GM19351 (cell line): ENCODE measurements at regions not wholly inside any gene's neighbourhood (a gene's known extent, or its start where the extent isn't known, plus 50 kb on each side); places are given as distances from the start of the nearest gene placed in this dataset.

Source experiments
- ATAC-seq: cut with Tn5 transposase; IDR thresholded peaks from one replicate; pipeline ENCODE4 v1.9.1; 2021; ENCODE audit warnings: mild to moderate bottlenecking, moderate library complexity; ENCODE audit not compliant: unreplicated experiment

DNA sequence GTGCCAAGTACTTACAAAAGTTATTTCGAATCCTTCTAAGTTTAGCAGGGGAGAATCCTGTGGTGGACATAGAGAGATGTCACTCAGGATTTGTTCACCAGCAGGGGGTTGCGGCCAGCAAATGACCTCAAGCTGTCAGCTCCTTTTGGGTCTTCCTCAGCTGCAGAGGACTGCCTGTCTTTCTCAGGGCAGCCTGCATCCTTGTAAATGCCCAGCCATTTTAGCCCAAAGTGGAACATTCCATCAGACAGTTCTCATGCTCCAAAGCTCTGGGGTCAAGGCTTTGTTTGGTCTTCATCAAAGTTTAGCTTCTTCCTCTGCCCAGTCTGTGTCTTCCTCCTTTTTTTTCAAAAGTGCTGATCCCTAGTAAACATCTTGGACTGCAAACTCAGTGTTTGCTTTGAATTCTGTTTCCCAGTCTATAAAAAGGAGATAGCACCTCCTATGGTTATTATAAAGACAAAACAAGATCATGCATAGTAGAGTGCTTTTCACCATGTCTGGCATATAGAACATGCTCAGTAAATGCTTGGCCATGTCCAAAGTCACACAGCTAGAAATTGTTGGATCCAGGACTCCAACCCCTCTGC lies 156.4 kb upstream of the GATB start:
- no peak for ATAC-seq

DNA sequence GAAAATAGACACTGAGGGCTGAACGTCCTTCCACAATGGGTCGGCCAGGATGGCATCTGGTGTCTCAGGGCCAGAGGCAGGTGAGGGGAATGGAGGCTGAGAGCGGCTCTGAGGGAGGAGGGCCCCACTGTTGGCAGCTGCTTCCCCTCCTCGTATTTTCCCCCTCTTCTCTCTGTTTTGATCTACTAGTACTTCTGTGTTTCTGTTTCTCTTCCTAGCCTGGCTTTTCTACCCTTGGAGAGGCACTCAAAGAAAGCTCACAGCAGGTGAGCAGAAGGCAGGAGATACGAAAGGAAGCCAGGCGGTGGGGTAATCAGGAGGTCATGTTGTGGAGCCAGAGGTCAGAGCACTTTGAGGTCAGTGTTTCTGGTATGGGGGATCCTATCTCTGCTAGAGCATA lies 151.8 kb upstream of the GATB start:
- no peak for ATAC-seq

DNA sequence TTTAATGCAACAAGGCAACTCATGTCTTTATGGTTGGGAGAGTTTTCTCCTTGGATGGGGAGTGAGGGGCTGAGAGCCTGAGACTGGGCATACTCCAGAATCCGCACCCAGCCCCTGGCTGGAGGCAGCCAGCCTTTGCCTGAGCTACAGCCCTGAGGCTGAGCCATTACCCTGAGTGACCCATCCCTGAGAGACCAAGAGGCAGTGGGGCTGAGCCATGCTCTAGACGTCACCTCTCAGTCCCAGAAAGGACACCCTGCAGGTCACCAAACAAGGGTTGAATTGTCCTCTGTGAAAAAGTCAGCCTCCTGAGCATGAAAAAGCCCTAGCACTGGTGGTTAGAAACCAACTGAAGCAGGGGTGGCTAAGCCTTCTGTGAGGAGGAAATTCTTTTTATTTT lies 151.2 kb upstream of the GATB start:
- no peak for ATAC-seq

DNA sequence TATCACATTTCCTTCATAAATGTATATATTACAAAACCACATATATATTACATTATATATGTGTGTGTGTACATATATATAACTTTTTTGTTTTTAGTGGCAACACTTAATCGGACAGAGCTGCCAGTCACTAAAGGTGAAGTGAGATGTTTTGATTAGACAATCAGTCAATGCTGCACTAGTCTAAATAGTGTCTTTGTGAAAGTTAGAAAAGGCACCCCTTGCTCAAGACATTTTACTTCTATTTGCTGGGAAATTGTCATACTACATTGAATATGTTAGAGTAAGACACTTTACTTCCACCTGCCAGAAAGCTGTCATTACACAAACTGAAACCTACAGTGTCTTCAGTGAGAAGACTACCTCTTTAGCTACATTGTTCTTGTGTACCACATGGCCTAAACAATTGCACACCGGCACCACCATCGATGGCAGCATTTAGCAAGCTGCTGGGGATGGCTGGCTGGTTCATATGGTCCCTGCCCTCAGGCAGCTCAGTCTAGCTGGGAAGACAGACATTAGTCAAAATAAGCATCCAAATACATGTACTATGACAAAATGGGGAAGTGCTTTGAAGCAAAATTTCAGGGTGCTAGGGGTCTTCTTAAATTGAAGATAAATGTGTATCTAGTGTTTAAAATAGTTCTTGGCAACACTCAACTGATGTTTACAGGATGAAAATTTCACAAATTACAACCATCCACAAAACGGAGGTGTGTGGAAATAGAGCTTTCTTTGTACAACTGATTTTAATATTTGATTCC lies 148.1 kb upstream of the GATB start:
- no peak for ATAC-seq

DNA sequence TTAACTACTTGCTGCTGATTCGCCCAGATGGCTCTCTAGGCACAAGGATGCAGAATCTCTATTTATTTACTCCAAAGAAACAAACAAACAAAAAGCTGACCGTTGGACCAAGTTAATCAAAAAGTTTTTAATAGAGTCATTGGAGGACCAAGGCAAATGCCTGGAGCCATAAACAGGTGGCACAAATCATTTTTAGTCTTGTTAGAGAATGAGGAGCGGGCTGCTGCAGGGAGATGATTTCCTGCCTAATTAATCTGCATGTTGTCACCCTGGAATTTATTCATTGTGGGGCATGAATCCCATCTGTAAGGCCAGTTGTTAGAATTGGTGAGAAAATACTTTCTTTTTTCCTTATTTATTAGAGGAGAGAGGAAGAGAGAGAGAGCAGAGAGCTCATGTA lies 147.4 kb upstream of the GATB start:
- no peak for ATAC-seq

DNA sequence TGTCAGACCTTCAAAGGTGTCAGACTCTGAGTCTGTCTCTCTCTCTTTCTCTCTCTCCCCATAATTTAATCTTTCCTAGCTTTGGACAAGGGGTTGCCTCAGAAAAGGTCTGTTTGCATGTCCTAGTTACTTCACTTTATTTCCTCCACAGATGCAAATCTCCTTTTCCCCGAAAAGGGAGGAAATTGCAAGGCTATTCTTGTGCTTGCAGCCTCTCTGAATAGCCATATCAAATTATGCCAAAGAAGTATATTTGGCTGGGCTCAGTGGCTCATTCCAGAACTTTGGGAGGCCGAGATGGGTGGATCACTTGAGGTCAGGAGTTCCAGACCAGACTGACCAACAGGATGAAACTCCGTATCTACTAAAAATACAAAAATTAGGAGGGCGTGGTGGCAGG lies 145.6 kb upstream of the GATB start:
- ATAC-seq: no peak

DNA sequence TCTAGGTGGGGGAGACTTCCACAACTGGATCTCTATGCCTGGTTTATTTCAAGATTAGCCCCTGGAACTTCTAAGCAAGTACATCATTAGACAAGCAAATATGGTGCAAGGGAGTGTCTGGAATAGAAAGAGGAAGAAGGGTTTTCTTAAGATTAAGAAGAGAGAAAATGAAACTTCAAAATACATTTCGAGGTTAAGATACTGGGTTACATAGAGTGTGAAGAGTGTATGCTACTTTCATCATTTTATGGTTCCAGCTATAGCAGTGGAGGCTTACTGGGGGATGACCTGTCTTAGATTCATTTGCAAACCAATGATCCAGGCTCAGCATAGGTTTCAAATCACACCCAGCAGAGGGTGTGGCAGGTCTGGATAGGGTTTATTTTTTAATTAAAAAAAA lies 144.4 kb upstream of the GATB start:
- ATAC-seq: peak; percentile 94

DNA sequence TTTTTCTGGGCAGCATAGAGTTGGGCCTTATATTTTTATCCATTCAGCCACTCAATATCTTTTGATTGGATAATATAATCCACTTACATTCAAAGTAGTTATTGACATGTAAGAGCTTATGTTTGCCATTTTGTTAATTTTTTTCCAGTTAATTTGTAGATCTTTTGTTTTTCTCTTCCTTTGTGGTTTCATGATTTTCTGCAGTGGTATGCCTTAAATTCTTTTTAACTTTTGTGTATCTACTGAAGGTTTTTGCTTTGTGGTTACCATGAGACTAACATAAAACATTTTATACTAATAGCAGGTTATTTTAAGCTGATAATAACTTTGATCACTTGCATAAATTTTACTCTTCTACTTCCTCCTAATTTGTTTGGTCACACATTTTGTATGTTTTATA lies 140.8 kb upstream of the GATB start:
- ATAC-seq: no peak

DNA sequence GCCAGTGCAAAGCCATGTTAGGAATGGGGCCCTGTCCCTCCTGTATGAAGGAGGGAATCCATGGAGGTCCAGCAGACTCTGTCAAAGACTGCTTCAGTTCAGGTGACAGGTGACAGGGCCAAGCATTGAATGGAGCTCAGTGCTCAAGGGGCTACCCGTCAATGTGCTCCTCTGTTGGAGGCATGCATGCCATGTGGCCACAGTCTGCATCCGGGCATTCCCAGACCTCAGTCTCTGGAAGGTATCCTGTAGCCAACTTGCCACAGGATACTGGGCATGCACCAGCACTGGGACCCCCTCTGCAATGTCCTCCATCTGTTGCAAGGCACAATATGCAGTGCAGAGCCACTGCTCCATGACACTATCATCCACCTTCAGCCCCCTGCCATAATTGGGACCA lies 136.1 kb upstream of the GATB start:
- no peak for ATAC-seq

DNA sequence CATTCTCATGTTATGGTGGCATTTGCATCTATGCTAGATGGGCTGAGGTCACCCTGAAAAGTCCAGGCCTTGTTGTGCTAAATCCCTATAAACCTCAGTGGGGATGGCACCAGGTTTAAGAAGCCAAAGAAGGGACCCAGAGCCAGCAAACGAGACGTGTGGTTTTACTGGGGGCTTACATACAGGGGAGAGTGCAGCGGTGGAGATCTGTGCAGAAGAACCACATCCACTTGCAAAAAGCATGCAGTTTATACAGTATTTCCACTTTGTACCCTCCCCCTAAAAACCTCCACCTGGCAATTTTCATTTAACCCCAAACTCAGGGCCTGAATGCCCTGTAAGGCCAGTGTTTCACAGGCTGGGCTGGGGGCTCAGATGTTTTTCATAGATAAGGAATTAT lies 134.9 kb upstream of the GATB start:
- ATAC-seq: no peak

DNA sequence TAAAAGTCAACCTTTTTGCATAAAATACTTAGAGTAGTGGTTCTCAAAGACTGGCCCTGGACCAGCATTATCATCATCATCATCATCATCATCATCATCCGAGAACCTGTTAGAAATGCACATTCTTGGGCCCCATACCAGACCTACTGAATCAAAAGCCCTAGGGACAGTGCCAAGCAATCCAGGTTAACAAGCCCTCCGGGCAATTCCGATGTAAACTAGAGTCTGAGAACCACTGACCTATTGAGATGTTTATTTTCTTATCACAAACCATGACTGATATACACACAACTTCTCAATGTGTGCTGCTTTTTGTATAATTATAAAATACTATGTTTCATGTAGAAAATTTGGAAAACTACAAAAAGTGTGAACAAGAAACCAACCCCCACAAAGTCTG lies 133.4 kb upstream of the GATB start:
- no peak for ATAC-seq

DNA sequence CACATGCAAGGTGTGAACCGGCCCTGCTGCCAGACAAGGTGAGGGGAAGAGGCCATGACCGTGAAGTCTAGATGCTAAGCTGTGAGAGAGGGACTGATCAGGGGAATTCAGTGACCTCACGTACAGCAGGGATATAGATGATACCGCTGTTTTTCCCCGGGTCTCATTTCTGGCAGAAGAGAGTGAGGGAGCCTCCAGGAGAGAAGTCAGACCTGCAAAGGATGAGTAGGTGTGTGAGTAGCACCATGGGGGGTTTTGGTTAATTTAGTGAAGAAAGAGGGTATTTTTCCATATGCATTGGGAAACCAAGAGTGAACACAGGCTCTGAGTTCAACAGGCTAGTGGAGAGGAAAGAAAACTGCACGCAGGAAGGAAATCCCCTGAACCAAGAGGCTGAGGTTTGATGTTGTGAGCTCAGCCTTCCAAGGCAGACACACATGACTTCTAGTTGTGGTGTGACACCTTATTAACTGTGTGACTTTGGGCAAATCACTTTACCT lies 127.6 kb upstream of the GATB start:
- ATAC-seq: peak; percentile 47

DNA sequence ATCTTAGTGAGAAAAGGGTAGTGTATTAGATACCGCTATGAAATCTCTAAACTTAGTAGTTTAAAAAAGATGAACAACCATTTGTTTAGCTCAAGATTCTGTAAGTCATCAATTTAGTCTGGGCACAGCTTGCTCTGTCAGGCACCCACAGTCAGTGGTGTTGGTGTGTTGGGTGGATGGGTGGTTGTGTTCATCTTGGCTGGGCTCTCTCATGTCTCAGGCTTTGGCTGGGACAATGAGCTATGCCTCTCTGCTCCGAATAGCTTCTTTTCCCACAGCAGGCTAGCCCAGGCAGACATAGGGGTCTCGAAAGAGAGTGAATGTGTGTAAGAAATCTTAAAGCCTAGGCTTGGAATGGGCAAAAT lies 127.0 kb upstream of the GATB start:
- ATAC-seq: peak; percentile 28

DNA sequence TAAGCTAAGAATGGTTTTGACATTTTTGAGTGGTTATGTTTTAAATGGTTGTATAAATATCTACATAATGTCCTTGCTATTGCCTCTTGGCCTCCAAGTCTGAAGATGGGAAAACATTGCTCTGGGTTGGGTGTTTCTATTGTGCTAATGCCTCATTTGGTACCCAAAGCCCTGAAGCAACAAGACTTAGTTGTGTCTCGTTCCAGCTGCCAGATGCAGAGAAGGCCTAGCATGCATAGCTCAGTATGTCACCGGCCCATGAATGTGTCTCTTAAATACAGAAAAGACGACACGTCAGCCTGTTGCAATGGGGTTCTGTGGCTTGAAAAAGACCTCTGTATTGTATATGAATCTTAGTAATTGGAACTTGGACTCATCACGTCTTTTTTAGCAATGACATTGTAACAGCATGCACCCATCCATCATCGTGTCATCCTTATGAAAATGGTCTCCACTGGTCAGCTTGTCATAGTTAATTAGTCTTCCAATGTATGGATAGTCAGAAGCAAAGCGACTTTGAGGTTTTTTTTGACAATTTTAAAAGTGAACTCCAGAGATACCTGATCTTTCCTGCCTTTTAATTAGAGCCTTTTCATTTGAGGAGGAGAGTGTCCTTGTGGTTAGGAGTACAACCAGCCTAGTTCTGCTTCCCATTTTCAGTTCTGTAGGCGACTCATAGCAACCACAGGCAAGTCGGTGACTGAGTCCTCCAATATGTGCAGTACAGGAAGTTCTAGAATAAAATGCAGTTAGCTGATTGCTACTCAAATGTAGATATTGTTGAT lies 126.4 kb upstream of the GATB start:
- ATAC-seq: peak; percentile 75

DNA sequence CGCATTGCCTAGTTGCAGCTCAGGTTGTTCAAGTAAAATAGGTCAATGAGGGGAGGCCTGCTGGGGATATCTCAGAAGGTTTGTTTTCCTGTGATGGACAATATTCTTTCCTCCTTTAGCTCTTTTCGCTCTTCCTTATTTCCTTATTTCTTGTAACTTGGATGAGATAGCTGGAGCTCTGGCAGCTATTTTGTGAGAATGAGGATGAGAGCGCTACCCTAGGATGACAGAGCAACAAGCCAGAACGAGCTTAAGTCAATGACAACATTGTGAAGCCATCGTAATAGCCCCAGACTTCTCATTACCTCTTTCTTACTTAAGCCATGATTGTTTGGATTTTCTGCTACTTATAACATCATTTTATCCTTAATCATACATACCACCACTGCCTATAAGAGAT lies 124.3 kb upstream of the GATB start:
- ATAC-seq: no peak

DNA sequence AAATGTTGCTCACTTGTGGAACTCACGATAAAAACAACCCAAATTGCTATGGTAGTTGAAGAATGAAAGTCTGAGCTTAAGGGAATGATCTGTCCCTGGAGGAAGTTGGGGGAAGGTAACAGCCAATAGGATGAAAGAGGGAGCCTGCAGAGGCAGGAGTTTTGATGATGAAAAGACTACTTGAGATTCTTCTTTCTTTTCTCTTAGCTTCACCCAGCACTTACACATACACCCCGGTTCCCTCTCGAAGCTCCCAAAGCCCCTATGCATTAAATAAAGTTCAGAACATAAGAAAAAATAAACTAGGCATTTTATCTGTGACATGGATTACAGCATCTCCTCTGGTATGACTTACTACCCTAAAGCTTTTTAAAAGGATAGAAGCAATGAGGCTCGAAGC lies 122.9 kb upstream of the GATB start:
- ATAC-seq: no peak

DNA sequence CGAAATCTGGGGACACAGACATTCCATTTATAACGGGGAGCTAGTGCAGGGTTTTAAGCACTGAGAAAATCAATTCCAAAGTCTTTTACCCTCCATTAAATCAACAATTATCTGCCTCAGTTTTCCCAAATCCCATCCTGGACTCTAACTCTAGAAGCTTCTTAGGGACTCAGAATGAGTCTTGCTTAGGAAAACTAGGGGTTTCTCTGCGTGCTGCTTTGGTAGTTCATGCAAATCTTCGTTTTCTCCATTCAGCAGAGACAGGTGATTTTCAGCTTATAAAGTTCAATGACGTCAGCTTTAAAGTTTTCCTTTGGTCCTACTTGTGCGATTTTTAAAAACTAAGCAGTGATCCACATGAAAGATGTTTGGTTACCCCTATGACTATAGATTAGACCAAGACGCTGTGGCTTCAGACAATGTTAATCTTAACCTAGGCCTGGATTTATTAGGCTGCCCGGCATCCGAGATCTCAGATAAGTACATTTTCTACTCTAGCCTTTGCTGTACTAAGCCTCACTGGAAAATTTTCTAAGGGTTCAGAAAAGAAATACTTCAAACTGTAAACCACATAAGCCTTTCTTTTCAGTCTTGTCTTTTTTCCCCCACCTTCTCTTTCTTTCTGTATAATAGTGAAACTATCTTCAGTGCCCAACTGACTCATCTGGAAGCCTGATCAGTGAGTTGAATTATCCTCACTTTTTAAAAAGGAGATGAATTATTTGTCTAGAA lies 121.4 kb upstream of the GATB start:
- peak; percentile 72 for ATAC-seq

DNA sequence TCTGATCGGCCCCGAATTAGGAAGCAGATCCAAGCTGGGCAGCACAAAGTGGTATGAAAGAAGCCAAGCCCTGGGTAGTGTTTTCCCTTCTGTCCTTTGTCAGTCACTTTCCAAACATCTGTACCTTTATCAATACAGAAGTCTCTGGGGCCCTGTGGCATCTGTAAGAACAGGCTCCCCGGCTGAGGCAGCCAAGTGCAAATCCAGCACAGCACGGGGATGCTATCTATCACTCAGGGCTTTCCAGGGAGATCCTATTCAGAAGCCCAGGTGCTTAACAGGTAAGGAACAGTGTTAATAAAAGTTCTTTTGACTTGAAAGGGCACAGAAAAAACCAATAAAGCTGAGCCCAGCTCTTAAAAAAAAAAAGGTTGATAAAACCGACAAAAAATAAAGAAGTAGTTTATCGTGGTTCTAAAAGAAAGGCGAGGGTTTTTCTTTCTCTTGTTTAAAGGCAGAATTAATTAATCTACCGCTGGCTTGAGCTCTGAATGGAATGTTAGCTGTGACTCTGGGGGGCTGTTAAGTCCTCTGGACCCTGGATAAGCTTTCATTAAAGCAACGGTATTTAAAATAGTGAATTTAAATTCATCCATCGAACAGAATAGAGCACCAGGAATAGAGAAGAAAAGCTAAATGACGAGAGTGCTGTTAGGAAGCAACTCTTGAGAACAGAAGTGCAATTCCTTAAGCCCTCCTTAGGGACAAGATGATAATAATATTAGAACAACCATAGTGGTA lies 119.1 kb upstream of the GATB start:
- ATAC-seq: no peak

DNA sequence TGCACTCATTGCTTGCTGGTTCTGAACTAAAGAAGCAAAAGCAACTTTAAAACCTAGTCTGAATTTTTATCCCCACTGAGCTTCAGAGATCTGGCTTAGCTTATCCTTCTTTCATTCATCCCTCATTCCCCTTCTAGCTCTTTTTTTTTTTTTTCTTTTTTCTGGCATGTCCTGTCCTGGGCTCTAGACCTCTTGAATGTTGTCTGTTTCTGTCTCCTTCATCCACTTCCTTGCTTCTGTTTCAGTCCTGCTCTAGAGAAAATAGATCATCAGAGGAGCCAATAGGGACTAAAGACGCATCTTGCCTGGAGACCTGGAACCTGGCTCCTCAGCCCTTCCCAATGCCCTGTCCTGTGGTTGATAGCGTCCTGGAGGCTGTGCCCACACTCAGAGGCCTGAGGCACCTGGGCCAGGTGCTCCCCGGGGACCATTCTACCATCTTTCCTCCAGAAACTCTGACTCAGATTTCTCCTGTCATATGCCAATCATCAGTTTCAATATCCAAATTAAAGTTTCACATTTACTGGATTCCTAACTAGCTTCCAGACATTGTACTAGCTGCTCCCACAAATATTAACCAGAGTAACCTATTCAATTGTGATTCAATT lies 115.7 kb upstream of the GATB start:
- no peak for ATAC-seq

DNA sequence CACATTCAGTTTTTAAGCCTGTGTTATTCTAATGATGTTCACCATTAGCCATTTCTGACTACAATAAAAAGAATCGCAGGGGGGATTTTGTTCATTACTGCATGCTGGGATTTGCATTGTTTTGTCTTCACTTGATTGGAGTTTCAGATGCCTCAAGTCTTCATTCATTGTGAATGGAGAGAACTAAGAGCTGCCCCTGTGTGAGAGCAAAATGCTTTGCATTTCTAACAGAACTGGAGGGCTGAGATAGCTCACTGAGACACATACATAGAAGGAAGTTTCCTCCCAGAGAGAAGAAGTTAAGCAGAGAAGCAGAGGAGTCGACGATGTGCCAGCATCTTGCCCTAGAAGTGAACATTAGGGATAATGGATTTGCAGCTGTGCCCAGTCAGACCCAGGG lies 113.5 kb upstream of the GATB start:
- no peak for ATAC-seq
